GM15510 (cell line): ENCODE measurements at regions not wholly inside any gene's neighbourhood (a gene's known extent, or its start where the extent isn't known, plus 50 kb on each side); places are given as distances from the start of the nearest gene placed in this dataset.

Experiments used
- POLR2A ChIP-seq: IDR thresholded peaks from 3 replicates; pipeline ENCODE4 v1.6.1; 2011; ENCODE audit warnings: borderline replicate concordance; ENCODE audit not compliant: insufficient read length; ENCODE audit errors: extremely low read depth

DNA sequence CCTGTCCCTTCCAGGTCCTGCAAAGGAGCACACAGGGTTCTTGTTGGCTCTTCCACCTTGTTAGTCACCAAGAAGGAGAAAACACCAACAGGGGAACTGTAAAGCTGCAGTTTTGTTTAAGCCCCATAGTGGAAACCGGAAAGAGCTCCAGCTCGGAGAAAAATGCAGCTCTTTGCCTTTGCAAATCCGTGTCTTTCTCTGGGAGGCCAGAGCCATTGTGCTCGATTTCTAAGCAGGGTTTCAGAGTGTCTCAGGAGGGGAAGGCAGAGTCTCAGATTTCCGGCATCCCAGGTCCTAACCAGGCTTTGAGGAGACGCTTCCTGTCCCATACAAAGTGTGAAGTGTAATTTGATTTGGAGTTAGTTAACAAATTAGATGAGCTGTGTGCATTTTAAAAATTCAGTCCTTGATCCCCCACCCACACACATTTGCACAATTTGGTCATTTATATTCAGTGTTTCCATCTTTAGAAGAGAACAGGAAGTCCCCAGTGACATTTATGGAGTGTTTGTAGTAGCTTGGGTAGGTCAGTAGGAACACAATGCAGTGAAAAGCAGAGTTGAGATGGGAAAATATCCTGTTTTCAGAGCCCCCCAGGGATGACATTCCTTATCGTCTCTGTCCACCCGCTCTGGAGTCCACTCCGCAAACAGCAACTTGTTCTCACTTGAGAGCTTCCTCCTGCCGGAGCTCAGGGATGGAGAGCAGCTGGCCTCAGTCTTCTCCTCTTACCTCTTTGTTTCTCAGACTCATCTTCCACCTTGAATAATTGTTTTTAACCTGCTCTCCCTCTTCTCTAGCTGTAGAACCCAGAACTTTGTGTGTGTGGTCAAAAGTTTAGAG, 331.9 kb downstream of the SEC14L1 start:
- TF ChIP-seq POLR2A, result no peak

DNA sequence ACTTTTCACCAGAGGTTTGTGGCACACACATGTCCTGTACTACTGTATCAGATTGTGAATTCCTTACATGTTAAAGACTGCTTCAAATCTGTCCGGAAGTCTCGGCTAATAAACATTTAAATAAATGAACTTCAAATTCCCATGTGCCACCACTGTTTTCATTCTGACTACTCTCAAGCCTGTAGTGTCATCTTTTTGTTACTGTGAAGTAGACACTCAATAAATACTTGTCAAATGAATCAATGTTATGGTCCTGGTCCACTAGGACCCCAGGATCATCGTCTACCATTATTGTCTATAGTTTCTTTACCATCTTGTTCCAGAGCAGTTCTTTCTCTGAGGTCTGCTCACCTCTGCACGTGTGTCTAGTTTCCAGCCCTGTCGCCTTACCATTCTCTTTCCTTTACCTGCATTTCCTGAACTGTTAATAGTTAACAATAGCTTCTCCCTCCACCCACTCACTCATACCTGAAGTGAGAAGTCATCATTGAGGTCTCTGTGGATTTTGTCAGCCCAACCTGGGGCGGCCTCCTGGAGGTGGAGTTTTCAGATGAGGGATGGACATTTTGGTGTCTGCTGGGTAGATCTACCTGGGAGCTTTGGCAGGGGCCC, 333.0 kb downstream of the SEC14L1 start:
- no peak for TF ChIP-seq POLR2A

DNA sequence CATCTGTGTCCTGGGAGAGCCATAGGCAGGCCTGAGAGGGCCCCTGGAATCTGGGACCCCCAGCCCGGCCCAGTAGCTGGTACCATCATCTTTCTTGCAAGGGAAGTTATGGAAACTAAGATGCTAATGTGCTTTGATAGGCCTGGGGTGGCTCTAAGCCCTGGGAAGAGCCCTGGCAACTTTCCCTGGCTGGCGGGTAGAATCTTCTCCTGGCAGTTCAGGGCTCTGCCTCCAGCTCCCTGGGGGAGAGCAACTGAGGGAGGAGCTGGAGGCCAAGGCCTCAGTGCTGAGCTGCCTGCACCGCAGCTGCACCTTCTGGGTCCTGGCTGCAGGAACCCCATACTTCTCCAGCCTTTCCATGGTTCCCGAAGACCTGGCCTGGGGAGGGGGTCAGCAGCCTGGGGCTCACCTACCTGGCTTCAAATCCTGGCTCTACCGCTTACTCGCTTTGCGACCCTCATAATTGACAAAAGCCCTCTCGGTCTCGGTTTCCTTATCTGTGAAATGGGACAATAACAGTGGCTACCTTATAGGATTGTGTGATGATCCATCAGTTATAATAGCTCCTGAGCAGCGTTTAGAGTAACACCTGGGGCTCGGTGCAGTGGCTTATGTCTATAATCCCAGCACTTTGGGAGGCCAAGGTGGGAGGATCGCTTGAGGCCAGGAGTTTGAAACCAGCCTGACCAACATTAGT, 333.7 kb downstream of the SEC14L1 start:
- TF ChIP-seq POLR2A, result no peak

DNA sequence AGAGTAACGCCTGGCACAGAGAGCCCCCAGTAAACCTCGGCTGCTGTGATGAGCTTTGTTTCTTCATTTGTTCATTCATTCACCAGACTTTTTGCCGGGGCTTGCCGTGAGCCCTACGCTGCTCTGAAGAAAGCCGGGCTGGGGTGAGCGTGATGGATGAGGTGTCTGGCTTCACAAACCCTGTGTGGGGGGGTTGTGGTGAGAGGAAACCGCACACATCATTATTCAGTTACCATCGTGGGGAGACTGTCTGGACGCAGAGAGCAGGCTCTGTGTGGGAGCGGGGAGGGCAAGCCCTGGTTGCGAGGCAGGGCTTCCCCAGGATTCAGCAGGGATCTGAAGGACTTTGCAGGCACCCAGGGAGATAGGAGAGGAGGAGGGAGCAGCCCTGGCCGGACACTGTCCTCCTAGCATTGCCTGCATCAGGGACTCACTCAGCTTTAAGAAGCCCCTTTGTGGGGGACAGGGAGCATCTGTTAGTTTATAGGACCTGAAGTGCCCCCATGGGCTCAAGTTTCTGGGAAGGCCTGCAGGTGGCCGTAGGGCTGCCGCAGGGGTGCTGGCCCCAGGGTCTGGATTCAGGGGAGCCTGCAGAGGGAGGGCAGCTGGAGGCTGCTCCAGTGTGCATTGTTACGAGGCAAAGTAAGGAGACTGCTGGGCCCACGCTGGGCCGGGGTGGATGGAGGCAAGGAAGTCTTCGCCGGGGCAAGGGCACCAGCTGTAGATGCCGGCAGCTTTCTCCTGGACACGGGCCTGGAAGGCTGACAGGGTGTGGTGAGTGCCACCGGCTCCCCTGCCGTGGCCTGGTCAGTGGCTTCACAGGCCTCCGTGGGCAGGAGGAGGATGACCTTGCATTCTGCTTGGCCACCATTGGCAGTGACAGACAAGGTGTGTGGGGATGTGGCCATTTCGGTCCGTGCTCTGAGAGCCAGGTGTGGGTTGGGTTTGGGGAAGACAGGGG, 334.5 kb downstream of the SEC14L1 start:
- TF ChIP-seq POLR2A, result no peak

DNA sequence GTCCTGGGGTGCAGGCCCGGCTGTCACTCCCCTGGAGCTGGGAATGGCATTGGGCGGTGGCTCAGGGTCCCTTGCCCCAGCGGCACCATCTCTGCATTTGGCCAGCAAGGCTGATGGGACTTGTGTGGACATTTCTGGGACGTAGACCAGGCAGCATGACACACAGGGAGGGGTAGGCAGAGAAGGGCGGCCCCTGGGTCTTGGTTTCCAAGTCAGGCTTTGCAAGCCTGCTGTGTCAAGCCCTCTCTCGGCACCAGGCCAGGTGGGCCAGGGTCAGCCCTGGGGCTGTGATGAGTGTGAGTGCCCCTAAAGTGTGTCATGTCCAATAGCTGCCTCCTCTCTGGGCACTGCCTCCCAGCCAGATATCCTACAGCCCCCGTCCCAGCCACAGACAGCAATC, 335.2 kb downstream of the SEC14L1 start:
- TF ChIP-seq POLR2A, result no peak

DNA sequence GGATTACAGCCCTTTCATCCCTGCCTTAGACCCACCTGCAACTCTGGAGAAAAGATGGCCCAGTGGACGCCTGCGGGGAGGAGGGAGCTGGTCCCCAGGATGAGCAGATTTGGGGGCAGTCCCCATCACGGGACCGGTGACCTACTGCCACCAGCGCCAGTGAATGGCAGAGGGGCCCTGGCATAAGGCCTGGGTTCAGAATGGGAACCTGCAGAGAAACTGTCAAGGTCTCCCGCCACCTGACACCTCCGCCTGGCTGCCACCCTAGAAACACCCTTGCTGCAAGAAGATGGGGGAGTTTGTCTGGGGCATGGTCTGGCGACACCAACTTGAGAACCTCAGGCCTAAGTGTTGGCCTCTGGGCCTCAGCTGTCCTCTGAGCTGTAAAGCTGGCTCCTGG, 335.7 kb downstream of the SEC14L1 start:
- no peak for TF ChIP-seq POLR2A

DNA sequence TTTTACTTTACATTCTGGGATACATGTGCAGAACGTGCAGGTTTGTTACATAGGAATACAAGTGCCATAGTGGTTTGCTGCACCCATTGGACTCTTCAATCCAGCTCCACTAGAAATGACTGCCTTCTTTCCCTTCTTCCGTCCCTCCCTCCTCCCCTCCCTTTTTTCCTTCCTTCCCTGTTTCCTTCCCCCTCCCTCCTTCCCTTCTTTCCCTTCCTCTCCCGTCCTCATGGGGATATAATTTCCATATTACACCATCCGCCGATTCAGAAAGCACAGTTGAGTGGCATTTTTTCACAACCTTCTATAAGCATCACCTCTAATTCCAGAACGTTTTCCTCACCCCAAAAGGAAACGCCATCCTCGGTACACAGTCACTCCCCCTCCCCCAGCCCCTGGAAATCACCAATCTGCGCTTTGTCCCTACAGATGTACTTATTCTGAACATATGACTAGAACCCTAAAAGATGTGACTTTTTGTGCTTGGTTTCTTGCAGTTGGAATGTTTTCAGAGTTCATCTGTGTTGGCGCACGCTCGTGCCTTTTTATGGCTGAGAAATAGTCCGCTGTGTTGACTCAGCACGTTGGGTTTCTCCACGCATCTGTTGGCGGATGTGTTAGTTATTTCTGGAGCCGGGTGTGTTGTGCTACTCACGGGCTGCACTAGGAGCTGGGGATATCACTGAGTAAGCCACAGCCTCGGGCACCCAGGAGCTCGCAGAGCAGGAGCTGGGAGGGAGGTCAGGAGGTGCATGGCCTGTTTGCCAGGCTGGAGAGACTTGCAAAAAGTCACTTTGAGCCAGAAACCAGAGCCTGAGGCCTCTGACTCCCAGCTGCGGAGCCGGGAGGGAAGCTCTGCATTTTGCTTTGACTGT, 336.4 kb downstream of the SEC14L1 start:
- TF ChIP-seq POLR2A, result no peak

DNA sequence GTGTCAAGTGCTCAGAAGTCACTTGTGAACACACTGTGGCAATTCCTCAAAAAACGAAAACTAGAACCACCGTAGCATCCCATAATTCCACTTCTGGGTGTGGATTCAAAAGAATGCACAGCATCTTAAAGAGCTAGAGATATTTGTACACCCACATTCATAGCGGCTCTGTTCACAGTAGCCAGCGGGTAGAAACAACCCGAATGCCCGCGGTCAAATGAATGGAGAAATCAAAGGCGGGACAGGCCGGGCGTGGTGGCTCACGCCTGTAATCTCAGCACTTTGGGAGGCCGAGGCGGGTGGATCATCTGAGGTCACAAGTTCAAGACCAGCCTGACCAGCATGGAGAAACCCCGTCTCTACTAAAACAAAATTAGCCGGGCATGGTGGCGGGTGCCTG, 337.5 kb downstream of the SEC14L1 start:
- TF ChIP-seq POLR2A, result no peak

DNA sequence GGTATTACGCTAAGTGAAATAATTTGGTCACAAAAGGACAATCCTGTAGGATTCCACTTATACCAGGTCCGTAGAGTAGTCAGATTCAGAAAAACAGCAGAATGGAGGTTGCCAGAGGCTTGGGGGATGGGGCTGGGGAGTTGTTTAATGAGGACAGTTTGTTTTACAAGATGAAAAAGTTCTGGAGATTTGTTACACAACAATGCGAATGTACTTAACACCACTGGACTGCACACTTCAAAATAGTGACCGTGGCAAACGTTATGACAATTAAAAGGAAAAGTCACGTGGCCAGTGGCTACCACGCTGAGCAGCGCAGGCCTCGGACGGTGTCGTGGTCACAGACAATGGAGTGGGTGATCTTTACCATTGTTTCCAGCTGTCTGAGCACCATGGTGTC, 338.1 kb downstream of the SEC14L1 start:
- no peak for TF ChIP-seq POLR2A

DNA sequence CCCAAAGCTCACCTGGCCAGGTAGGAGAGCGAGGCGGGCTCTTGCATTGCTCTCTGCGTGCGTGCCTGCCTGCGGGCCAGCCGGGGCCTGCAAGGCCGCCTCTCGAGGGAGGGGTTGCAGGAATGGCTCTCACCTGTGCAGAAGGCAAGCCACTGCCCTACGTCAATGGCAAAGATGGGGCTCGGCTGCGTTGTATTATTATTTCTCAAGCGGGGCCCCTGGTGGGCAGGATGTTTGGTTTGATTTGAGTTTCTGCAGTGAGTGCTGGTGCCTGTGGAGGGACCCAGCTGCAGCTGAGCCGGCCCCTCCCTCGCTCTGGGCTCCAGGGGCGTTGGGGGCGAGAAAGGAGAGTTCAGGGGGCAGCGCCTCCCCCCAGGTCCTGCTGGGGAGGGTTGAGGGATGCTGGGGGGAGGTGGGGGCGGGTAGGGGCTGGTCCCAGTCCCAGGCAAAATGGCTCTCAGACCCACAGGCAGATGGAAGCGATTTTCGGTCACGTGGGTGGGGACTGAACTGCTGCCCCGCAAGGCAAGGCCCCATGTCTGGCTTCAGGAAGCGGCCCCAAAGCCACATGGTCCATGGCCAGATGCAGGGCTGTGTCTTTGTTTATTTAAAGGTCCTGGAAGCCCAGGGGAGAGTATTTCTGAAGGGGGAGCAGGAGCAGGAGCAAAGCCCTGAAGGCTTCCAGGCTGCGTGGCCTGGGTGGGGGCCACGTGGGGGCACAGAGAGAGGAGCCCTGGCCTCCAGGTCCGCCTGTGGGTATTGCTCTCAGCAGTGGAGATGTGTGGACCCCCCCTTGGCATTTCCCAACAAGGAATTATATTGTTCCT, 338.8 kb downstream of the SEC14L1 start:
- no peak for TF ChIP-seq POLR2A

DNA sequence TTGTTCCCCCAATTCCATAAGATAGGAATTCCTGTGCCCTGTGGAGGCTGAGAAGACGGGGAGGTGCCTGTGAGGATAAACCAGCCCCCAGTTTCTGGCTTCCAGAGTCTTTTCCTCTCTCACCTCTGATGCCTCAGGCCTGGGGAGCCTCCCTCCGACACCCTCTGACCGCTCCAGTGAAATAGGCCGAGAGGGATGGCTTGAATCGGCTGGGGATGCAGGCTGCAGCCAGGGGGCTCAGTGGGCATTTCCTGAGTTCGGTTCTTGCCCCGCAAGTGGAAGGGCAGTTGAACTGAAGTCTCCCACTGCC, 339.4 kb downstream of the SEC14L1 start:
- no peak for TF ChIP-seq POLR2A

DNA sequence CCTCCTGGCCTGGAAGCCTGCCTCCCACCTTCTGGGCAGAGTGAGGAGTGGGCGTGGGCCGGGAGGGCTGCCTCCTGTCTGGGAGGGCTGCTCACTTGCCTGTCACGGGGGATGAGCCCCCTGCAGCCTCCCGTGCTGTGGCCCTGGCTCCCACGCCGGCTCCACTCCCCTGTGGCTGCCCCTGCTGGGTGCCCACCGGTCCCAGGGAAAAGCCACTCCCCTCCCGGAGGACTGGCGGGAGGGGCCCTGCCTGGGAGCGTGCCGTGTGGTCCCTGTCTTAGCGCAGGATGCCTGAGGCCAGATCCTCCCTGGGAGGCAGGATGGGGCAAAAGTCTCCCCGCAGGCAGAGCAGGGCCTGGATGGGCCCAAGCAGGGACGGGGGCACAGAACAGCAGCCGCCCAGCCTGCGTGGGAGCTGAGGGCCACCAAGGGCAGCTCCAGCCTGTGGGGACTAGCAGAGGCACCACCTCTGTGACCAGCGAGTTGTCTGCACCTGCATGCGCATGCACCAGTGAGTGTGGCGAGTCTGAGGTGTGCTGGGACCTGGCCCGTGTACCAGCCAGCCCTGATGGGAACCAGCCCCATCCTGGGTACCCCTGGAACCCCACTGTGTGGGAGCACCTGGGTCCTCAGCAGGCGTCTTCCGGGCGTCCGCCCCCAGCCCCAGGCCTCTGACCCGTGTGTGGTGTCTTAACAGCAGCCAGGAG, 339.9 kb downstream of the SEC14L1 start:
- TF ChIP-seq POLR2A, result no peak
